Small intestine (tissue), 7 donors: ENCODE measurements at regions not wholly inside any gene's neighbourhood (a gene's known extent, or its start where the extent isn't known, plus 50 kb on each side); places are given as distances from the start of the nearest gene placed in this dataset.

Experiments
- DNase-seq, 2 donors: peaks; one replicate each; pipeline versions ENCODE4 v3.0.0 to v3.0.0-alpha.2; 2013
- FAIRE-seq: peaks from 2 replicates; lab custom pipeline; 2012; peaks lifted over from hg19 to GRCh38; lab: Jason Lieb, UNC
- H3K27ac ChIP-seq, 3 donors: one replicate each; pipeline ENCODE4 v1.5.1; 2013; ENCODE audit warnings: low read length in 2 of 3, mild to moderate bottlenecking in 2 of 3, control low read depth in 1 of 3, inconsistent platforms in 1 of 3, low read depth in 1 of 3, moderate library complexity in 1 of 3
- H3K27me3 ChIP-seq, 3 donors: one replicate each; pipeline ENCODE4 v1.6.1; 2013; ENCODE audit warnings: low read length in 3 of 3, inconsistent platforms in 1 of 3; ENCODE audit not compliant: control insufficient read depth in 3 of 3, insufficient read depth in 3 of 3
- H3K36me3 ChIP-seq, 3 donors: one replicate each; pipeline ENCODE4 v1.6.1; 2013; ENCODE audit warnings: low read length in 3 of 3, inconsistent platforms in 1 of 3, low read depth in 1 of 3, mild to moderate bottlenecking in 1 of 3, moderate library complexity in 1 of 3; ENCODE audit not compliant: control insufficient read depth in 3 of 3, insufficient read depth in 2 of 3
- H3K4me1 ChIP-seq, 3 donors: one replicate each; pipeline ENCODE4 v1.6.1; 2013; ENCODE audit warnings: low read length in 2 of 3, inconsistent platforms in 1 of 3, low read depth in 1 of 3, mild to moderate bottlenecking in 1 of 3, moderate library complexity in 1 of 3; ENCODE audit not compliant: control insufficient read depth in 3 of 3, insufficient read depth in 2 of 3
- H3K4me3 ChIP-seq, 3 donors: one replicate each; pipeline ENCODE4 v1.5.1; 2013; ENCODE audit warnings: low read length in 3 of 3, control low read depth in 1 of 3, inconsistent platforms in 1 of 3, low read depth in 1 of 3, mild to moderate bottlenecking in 1 of 3, moderate library complexity in 1 of 3
- H3K9me3 ChIP-seq, 2 donors: one replicate each; pipeline ENCODE4 v1.6.1; 2013; ENCODE audit warnings: low read depth in 1 of 2, low read length in 1 of 2; ENCODE audit not compliant: control insufficient read depth in 2 of 2, insufficient read depth in 1 of 2
- WGBS, 3 donors: extraction: QIAGEN DNeasy Blood & Tissue Kit; methylation state at CpG; one replicate each; pipeline ENCODE4 v1.1.7; 2013; 5-methylcytosine and 5-hydroxymethylcytosine counted together
- donor health status: healthy with polysubstance abuse.
- donor health status: control.
- donor health status: control.
- donor health status: Bipolar disorder and iron deficiency.
- donor health status: healthy.

- Histone ChIP-seq H3K4me1 (no peaks in the 10 kb centered on the region), H3K36me3 (no peaks in the 10 kb centered on the region), H3K9me3 (no peaks in the 10 kb centered on the region), H3K4me3 (no peak overlapping the region), H3K27me3 (no peaks in the 10 kb centered on the region), H3K27ac (no peak overlapping the region)
- FAIRE-seq = no peak
- WGBS, 3 donors = 63 to 67% (median 66%) methylated on average over 5 of the region's 5 CpGs
- no peak for DNase-seq
These were observed 462.0 kb upstream of the SYT1 start for GRCh38 chr12:78402366-78403134.

DNA sequence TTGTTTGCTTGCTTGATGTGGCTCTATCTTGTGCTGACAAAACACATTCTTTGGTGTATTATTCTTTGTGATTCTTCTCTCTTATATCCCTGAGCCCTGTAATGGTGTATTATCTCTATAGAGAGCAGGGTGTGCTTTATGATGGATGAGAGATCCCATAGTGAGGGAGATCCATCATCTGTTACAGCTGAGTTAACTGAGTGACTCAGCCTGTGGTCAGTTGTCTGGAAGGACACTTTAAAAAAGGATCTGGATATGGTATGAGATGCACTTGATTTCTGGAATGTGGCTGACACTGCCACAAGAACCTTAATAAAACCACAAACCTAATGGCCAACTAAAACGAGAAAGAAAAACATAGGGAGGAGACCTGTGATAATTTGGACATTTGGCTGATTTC is 461.4 kb upstream of the SYT1 start:
- Histone ChIP-seq H3K36me3 (no peaks in the 10 kb centered on the region), H3K27ac (no peak overlapping the region), H3K4me3 (no peak overlapping the region), H3K4me1 (no peaks in the 10 kb centered on the region), H3K27me3 (no peaks in the 10 kb centered on the region), H3K9me3 (no peaks in the 10 kb centered on the region)
- no peak for DNase-seq
- no peak for FAIRE-seq
- 33 to 57% (median 49%) methylated on average over 1 of the region's 1 CpG for WGBS, 3 donors

DNA sequence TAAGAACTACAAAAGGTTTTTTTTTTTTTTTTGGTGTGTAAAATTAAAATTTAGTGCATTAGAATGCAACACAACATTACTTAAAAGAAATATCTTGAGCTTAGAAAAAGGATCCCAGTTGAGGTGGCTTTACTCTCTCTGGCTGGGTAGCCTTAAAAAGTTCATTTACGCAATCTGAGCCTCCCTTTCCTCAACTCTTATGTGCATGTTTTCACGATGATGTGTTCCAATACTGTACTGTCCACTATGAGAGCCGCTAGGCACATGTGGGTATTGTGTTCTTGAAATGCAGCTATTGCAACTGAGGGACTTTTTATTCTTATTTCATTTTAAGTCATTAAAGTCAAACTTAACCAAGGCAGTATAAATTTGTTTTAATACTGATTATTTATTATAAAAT is 460.9 kb upstream of the SYT1 start:
- no peak for FAIRE-seq
- no peaks in the 10 kb centered on the region for H3K27me3 ChIP-seq
- DNase-seq = no peak
- WGBS, 3 donors = 87 to 97% (median 95%) methylated on average over 3 of the region's 3 CpGs
- no peaks in the 10 kb centered on the region for H3K4me1 ChIP-seq
- no peaks in the 10 kb centered on the region for H3K9me3 ChIP-seq
- H3K27ac ChIP-seq = no peak overlapping the region
- no peaks in the 10 kb centered on the region for H3K36me3 ChIP-seq
- no peak overlapping the region for H3K4me3 ChIP-seq

DNA sequence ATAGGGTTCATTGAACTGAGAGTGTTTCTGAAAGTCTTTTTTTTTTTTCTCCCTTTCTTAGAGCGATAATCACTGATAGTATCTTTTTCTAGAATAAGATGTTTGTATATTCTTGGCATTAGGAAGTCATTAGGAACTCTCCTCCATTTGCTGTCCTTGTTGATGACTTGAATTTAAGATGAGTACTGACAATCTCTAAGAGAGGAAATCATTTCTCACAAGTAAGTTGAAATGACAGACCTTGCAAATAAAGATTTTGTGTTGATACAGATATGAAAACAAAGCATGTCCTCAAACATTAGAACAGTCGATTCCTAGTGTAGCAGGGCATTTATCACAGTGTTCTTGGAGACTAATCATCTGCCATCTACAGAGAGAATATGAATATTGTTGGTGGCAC is 458.4 kb upstream of the SYT1 start:
- FAIRE-seq = no peak
- 67 to 78% (median 71%) methylated on average over 2 of the region's 2 CpGs for WGBS, 3 donors

GRCh38 chr12:78406828-78407227 is 457.7 kb upstream of the SYT1 start:
- DNase-seq = peak in 1 of 2 donors; percentile 1
- Histone ChIP-seq H3K36me3 (no peaks in the 10 kb centered on the region), H3K4me1 (no peaks in the 10 kb centered on the region), H3K9me3 (no peaks in the 10 kb centered on the region), H3K4me3 (no peak overlapping the region), H3K27me3 (no peaks in the 10 kb centered on the region), H3K27ac (no peak overlapping the region)
- no peak for FAIRE-seq
- 5 to 13% (median 12%) methylated on average over 2 of the region's 2 CpGs for WGBS, 3 donors

More for the DNA sequence above, 458.4 kb upstream of the SYT1 start:
- no peak overlapping the region for H3K4me3 ChIP-seq
- no peaks in the 10 kb centered on the region for H3K9me3 ChIP-seq
- no peak for DNase-seq
- H3K27ac ChIP-seq = no peak overlapping the region
- no peaks in the 10 kb centered on the region for H3K27me3 ChIP-seq
- H3K36me3 ChIP-seq = no peaks in the 10 kb centered on the region
- H3K4me1 ChIP-seq = no peaks in the 10 kb centered on the region

GRCh38 chr12:78407722-78408121 is 456.9 kb upstream of the SYT1 start:
- FAIRE-seq (no peak), DNase-seq (no peak)
- Histone ChIP-seq H3K27me3 (no peaks in the 10 kb centered on the region), H3K9me3 (no peaks in the 10 kb centered on the region), H3K27ac (no peak overlapping the region), H3K36me3 (no peaks in the 10 kb centered on the region), H3K4me1 (no peaks in the 10 kb centered on the region), H3K4me3 (no peak overlapping the region)
- 72 to 82% (median 77%) methylated on average over 2 of the region's 2 CpGs for WGBS, 3 donors

GRCh38 chr12:78414071-78414470 is 450.5 kb upstream of the SYT1 start:
- H3K9me3 ChIP-seq = no peaks in the 10 kb centered on the region
- no peak overlapping the region for H3K4me3 ChIP-seq
- DNase-seq (no peak), FAIRE-seq (no peak)
- no peaks in the 10 kb centered on the region for H3K4me1 ChIP-seq
- no peaks in the 10 kb centered on the region for H3K27me3 ChIP-seq
- H3K27ac ChIP-seq = no peak overlapping the region
- no peaks in the 10 kb centered on the region for H3K36me3 ChIP-seq
- 81 to 90% (median 85%) methylated on average over 1 of the region's 1 CpG for WGBS, 3 donors

GRCh38 chr12:78418919-78419318 is 445.7 kb upstream of the SYT1 start:
- WGBS, 3 donors = 37 to 68% (median 51%) methylated on average over 2 of the region's 2 CpGs
- H3K9me3 ChIP-seq = no peaks in the 10 kb centered on the region
- H3K4me3 ChIP-seq = no peak overlapping the region
- DNase-seq (no peak), FAIRE-seq (no peak)
- H3K36me3 ChIP-seq = no peaks in the 10 kb centered on the region
- no peaks in the 10 kb centered on the region for H3K4me1 ChIP-seq
- no peak overlapping the region for H3K27ac ChIP-seq
- no peaks in the 10 kb centered on the region for H3K27me3 ChIP-seq

- FAIRE-seq = no peak
- H3K9me3 ChIP-seq = no peaks in the 10 kb centered on the region
- no peaks in the 10 kb centered on the region for H3K27me3 ChIP-seq
- no peaks in the 10 kb centered on the region for H3K4me1 ChIP-seq
- H3K36me3 ChIP-seq = no peaks in the 10 kb centered on the region
- no peak overlapping the region for H3K4me3 ChIP-seq
- WGBS, 3 donors = 81 to 92% (median 86%) methylated on average over 3 of the region's 3 CpGs
- H3K27ac ChIP-seq = no peak overlapping the region
- no peak for DNase-seq
These were observed 445.1 kb upstream of the SYT1 start for GRCh38 chr12:78419513-78419912.
